ENCODE measurements at regions not wholly inside any gene's neighbourhood (a gene's known extent, or its start where the extent isn't known, plus 50 kb on each side); places are given as distances from the start of the nearest gene placed in this dataset.
"Not testable (repeated sequence)": the region's sequence is repeated elsewhere in the genome, so short reads cannot be mapped to it uniquely, and the experiment has no call there.

- DNase-seq = not testable (repeated sequence)
Measured at GRCh38 chr21:9070703-9071102, 1450.7 kb upstream of the TPTE start.

GRCh38 chr21:9073010-9073409 lies 1448.4 kb upstream of the TPTE start:
- DNase-seq = not testable (repeated sequence)

DNA sequence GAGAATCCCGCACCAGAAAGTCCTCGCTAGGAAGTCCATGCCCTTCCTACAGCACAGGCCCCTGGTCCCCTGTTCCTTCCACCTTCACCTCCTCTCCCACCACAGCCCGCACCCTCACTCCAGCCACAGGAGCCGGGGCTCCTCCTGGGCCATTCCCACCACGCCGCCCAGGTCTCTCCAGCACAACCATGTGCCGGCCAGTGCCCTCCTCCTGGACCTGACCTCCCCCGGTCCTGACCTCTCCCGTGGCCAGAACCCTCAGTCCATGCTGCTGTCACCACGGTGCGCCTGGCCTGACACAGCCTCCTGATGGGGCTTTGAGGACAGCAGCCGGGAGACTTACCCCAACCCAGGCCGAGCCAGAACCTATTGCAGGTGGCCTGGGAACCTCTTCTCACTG lies 1446.6 kb upstream of the TPTE start:
- not testable (repeated sequence) for DNase-seq

GRCh38 chr21:9083091-9083826 lies 1438.1 kb upstream of the TPTE start:
- DNase-seq = not testable (repeated sequence)

DNA sequence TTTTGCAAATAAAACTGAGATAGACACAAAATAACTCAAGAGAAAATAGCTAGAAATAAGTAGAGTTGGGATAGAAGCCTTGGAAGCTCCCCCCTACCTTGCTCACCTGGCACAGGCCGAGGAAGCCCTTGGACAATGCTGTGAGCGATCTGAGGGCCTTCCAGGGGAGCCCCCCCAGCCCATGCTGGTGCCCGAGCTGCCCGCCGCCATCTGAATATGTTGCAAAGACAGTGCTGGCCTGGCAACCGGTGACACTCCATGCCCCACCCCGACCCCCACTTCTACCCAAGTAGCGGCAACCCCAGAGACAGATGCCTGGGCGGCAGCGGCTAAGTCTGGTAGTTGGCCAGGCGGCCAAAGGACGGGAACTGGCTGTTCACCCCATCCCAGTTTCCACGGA lies 1435.1 kb upstream of the TPTE start:
- not testable (repeated sequence) for DNase-seq

DNA sequence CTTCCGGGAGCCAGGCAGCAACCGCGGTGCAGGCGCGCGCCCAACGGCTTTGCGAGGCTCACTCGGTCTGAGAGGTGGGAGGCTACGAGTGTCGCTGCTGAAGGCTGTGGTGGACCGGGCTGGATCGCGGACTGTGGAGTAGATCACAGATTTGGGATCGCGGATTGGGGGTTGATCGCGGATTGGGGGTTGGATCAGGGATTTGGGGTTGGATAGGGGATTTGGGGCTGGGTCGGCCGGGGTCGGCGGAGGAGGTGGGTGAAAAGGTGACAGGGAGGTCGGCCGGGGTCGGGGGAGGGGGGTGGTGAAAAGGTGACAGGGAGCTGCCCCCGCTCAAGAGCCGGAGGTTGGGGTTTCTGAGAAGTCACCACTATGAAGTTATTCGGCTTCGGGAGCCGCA lies 1433.6 kb upstream of the TPTE start:
- not testable (repeated sequence) for DNase-seq

- not testable (repeated sequence) for DNase-seq
Measured at GRCh38 chr21:9129741-9130140, 1391.6 kb upstream of the TPTE start.

- not testable (repeated sequence) for DNase-seq
Measured at GRCh38 chr21:9130817-9131216, 1390.6 kb upstream of the TPTE start.
